ENCODE measurements at regions not wholly inside any gene's neighbourhood (a gene's known extent, or its start where the extent isn't known, plus 50 kb on each side); places are given as distances from the start of the nearest gene placed in this dataset.
"Not testable (repeated sequence)": the region's sequence is repeated elsewhere in the genome, so short reads cannot be mapped to it uniquely, and the experiment has no call there.

- TF ChIP-seq CTCF (IDR thresholded peaks at IDR 0.05); ZFX (IDR thresholded peaks at IDR 0.05; ENCODE audit: borderline replicate concordance): not testable (repeated sequence)
These were observed 2183.8 kb upstream of the DEFB115 start for GRCh38 chr20:29073640-29074039.
